ENCODE measurements at regions not wholly inside any gene's neighbourhood (a gene's known extent, or its start where the extent isn't known, plus 50 kb on each side); places are given as distances from the start of the nearest gene placed in this dataset.
A peak's percentile ranks its signal among the peaks of the same experiment; 100 is the strongest.

DNA sequence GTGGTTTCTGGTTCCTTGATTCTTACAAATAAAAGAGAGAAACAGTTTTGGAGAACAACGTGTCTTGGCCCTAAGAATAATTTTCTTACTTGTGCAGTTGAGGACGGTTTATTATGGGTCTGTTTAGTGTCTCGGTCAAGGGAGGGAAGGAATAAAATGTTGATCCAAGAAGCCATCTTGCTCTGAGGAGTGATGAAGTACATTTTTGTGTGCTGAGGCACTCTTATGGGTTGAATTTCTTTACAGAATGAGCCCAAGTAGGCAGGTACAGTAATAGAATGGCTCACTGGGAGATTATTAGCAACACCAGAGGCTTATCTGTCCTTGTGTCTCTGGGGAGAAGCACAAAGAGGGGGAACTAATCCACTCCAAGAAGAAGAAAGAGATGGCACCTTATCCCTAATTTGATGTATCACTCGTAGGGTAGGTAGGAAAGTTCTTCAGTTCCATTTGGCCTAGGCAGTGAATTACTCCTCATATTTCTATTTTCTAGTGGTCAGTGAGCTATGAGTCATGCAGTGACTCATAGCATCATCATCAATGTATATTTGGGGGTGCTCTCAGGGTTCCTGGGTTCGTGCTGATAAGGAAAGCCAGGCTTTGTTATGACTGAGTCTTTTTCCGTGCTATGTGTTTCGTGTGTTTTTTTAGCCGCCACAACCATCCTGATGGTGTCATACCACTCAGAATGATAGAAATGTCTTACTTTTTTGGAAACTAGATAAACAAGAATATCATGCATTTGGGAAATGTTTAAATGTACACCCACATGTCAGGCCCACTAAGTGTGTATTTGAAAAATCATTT lies 250.1 kb upstream of the CTAGE1 start:
- no peak for TF ChIP-seq POLR2A (IDR thresholded peaks at IDR 0.05; ENCODE audit: low read depth, low read length)
- no peak for TF ChIP-seq TAF1 (IDR thresholded peaks at IDR 0.05; ENCODE audit: low read depth, low read length)
- TF ChIP-seq POU2F2 (IDR thresholded peaks at IDR 0.05; ENCODE audit: low read depth, low read length), result no peak
- no peak for TF ChIP-seq SPI1 (IDR thresholded peaks at IDR 0.05; ENCODE audit: low read depth, low read length)
- no peak for TF ChIP-seq PAX5 (IDR thresholded peaks at IDR 0.05; ENCODE audit: insufficient read depth, low read length, severe bottlenecking)
- no peak for TF ChIP-seq POLR2AphosphoS5 (IDR thresholded peaks at IDR 0.05; ENCODE audit: low read depth, low read length)
- FAIRE-seq (no peak), DNase-seq (ENCODE audit: insufficient read length, low spot score) (no peak)

DNA sequence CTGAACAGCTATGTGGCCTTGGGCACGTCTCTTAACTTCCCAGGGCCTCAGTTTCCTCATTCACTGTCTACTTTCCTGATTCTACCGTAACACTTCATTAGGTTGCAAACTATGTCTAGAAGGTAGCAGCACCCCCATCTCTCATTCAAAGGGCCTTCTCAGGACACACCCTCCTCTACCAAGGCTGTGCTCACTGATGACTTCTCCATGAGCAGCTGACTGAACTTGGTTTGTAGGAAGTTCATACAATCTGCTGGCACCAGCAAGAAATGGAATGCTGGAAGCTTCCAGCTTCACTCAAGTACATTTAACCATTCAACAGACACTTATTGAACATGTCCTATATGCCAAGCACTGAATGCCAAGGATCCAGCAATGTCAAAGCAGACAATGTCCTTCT lies 250.8 kb upstream of the CTAGE1 start:
- TF ChIP-seq POLR2AphosphoS5 (IDR thresholded peaks at IDR 0.05; ENCODE audit: low read depth, low read length) (no peak), TAF1 (IDR thresholded peaks at IDR 0.05; ENCODE audit: low read depth, low read length) (no peak), SPI1 (IDR thresholded peaks at IDR 0.05; ENCODE audit: low read depth, low read length) (no peak), PAX5 (IDR thresholded peaks at IDR 0.05; ENCODE audit: insufficient read depth, low read length, severe bottlenecking) (no peak), POU2F2 (IDR thresholded peaks at IDR 0.05; ENCODE audit: low read depth, low read length) (no peak), POLR2A (IDR thresholded peaks at IDR 0.05; ENCODE audit: low read depth, low read length) (no peak)
- no peak for DNase-seq (ENCODE audit: insufficient read length, low spot score)

DNA sequence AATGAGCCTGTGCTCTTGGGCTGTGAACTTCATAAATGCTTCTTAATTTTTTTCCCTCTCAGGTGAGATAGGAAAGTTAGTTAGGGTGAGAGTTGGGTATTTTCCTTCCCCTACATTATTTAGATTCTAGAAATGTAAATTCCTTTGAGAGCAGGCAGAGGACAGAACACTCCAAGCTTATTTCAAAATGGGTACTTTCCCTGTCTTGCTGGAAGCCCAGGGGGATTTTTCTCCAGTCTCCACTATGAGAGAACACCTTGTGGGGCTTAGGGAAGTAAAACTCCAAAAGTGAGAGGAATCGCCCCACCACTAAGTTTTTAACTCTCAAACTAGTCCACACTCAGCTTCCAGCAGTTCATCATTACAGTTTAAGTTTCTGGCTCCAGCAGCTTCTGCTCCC lies 253.2 kb upstream of the CTAGE1 start:
- FAIRE-seq, result no peak
- no peak for TF ChIP-seq PAX5 (IDR thresholded peaks at IDR 0.05; ENCODE audit: insufficient read depth, low read length, severe bottlenecking)
- TF ChIP-seq POLR2A (IDR thresholded peaks at IDR 0.05; ENCODE audit: low read depth, low read length), result no peak
- TF ChIP-seq POLR2AphosphoS5 (IDR thresholded peaks at IDR 0.05; ENCODE audit: low read depth, low read length), result no peak
- no peak for TF ChIP-seq SPI1 (IDR thresholded peaks at IDR 0.05; ENCODE audit: low read depth, low read length)
- TF ChIP-seq TAF1 (IDR thresholded peaks at IDR 0.05; ENCODE audit: low read depth, low read length), result no peak
- no peak for TF ChIP-seq POU2F2 (IDR thresholded peaks at IDR 0.05; ENCODE audit: low read depth, low read length)
- DNase-seq (ENCODE audit: insufficient read length, low spot score), result no peak

More for the DNA sequence above, 250.8 kb upstream of the CTAGE1 start:
- no peak for FAIRE-seq

- FAIRE-seq, result no peak
- TF ChIP-seq POLR2A (IDR thresholded peaks at IDR 0.05; ENCODE audit: low read depth, low read length) (no peak), TAF1 (IDR thresholded peaks at IDR 0.05; ENCODE audit: low read depth, low read length) (no peak), SPI1 (IDR thresholded peaks at IDR 0.05; ENCODE audit: low read depth, low read length) (peak; percentile 69)
- no peak for DNase-seq (ENCODE audit: insufficient read length, low spot score)
Observed at GRCh38 chr18:22673182-22673862, 255.6 kb upstream of the CTAGE1 start.

DNA sequence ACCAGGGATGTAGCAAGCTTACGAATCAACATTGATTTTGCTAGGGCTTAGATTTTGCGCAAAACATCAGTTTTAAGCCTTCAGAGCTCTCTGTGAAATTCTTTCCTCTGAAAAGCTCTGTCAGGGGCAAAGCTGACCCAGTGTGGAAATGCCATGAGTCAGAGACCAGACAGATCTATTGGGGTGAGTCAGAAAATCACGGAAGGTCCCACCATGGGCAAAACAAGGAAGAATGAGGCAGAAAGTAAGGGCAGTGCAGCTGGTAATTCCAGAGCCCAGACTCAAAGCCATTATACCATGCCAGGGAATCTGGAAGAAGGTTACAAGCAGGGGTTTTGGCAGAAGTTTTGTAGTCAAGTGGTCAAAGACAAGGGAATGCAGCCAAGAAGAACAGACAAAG lies 256.6 kb upstream of the CTAGE1 start:
- FAIRE-seq, result no peak

DNA sequence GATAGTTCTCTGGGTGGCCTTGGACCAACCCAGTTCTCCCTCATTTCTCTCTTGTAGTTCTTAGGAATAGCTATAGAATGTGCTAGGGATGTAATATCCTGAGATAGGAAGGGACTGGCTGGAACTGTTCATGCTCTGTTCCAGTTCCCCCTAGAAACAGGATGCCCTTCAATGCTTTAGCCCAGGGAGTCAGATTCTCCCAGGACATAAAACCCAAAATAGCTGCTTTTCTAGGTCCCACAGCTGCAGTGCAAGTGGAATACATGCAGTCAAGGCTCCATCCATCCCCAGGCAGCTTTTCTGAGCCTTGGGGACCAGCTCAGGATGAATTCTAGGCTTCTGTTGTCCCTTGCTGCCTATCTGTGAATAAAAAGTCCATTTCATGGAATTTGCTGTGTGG lies 257.3 kb upstream of the CTAGE1 start:
- DNase-seq (ENCODE audit: insufficient read length, low spot score), result no peak
- FAIRE-seq, result no peak
- TF ChIP-seq POLR2A (IDR thresholded peaks at IDR 0.05; ENCODE audit: low read depth, low read length) (no peak), PAX5 (IDR thresholded peaks at IDR 0.05; ENCODE audit: insufficient read depth, low read length, severe bottlenecking) (no peak), POU2F2 (IDR thresholded peaks at IDR 0.05; ENCODE audit: low read depth, low read length) (no peak), SPI1 (IDR thresholded peaks at IDR 0.05; ENCODE audit: low read depth, low read length) (no peak), TAF1 (IDR thresholded peaks at IDR 0.05; ENCODE audit: low read depth, low read length) (no peak), POLR2AphosphoS5 (IDR thresholded peaks at IDR 0.05; ENCODE audit: low read depth, low read length) (no peak)

More for the DNA sequence above, 256.6 kb upstream of the CTAGE1 start:
- TF ChIP-seq PAX5 (IDR thresholded peaks at IDR 0.05; ENCODE audit: insufficient read depth, low read length, severe bottlenecking) (no peak), TAF1 (IDR thresholded peaks at IDR 0.05; ENCODE audit: low read depth, low read length) (no peak), POLR2AphosphoS5 (IDR thresholded peaks at IDR 0.05; ENCODE audit: low read depth, low read length) (no peak), POU2F2 (IDR thresholded peaks at IDR 0.05; ENCODE audit: low read depth, low read length) (no peak), SPI1 (IDR thresholded peaks at IDR 0.05; ENCODE audit: low read depth, low read length) (no peak), POLR2A (IDR thresholded peaks at IDR 0.05; ENCODE audit: low read depth, low read length) (no peak)
- DNase-seq (ENCODE audit: insufficient read length, low spot score), result no peak

DNA sequence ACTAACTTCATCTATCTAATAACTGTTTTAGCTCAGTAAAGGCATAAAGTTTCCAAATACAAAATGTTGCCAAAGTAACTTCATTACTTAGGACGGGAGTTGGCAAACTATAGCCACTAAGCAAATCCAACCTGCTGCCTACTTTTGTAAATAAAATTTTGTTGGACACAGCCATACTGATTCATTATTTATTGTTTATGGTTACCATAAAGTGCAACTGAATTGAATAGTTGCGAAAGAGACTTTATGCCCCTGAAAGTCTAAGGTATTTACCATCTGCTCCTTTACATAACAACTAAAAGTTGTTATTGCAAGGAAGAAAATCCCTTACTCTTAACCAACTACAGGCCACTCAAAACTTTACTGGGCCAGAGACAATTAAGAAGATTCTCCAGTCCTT lies 256.7 kb upstream of the RBBP8 start:
- DNase-seq (ENCODE audit: insufficient read length, low spot score), result no peak
- TF ChIP-seq PAX5 (IDR thresholded peaks at IDR 0.05; ENCODE audit: insufficient read depth, low read length, severe bottlenecking), result no peak
- no peak for TF ChIP-seq POU2F2 (IDR thresholded peaks at IDR 0.05; ENCODE audit: low read depth, low read length)
- no peak for TF ChIP-seq POLR2A (IDR thresholded peaks at IDR 0.05; ENCODE audit: low read depth, low read length)
- TF ChIP-seq TAF1 (IDR thresholded peaks at IDR 0.05; ENCODE audit: low read depth, low read length), result no peak
- no peak for TF ChIP-seq SPI1 (IDR thresholded peaks at IDR 0.05; ENCODE audit: low read depth, low read length)
- no peak for TF ChIP-seq POLR2AphosphoS5 (IDR thresholded peaks at IDR 0.05; ENCODE audit: low read depth, low read length)
- FAIRE-seq, result no peak

DNA sequence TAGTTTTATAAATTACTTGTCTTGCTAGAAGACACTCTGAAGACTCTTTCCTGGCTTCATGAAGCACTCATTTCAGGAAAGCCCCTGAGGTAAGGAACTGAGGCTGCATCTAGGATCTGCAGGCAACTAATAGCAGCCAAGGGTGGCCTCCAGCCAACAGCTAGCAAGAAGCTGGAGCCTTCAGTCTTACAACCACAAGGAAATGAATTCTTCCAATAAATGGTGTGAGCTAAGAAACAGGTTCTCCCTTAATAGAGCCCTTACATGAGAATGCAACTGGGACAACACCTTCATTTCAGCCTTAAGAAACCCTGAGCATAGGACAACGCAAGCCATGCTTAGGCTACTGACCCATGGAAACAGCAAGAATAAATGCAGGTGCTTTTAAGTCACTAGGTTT lies 254.6 kb upstream of the RBBP8 start:
- DNase-seq (ENCODE audit: insufficient read length, low spot score) (no peak), FAIRE-seq (no peak)
- TF ChIP-seq POLR2A (IDR thresholded peaks at IDR 0.05; ENCODE audit: low read depth, low read length), result no peak
- TF ChIP-seq TAF1 (IDR thresholded peaks at IDR 0.05; ENCODE audit: low read depth, low read length), result no peak
- TF ChIP-seq PAX5 (IDR thresholded peaks at IDR 0.05; ENCODE audit: insufficient read depth, low read length, severe bottlenecking), result no peak
- no peak for TF ChIP-seq POU2F2 (IDR thresholded peaks at IDR 0.05; ENCODE audit: low read depth, low read length)
- TF ChIP-seq POLR2AphosphoS5 (IDR thresholded peaks at IDR 0.05; ENCODE audit: low read depth, low read length), result no peak
- TF ChIP-seq SPI1 (IDR thresholded peaks at IDR 0.05; ENCODE audit: low read depth, low read length), result no peak

DNA sequence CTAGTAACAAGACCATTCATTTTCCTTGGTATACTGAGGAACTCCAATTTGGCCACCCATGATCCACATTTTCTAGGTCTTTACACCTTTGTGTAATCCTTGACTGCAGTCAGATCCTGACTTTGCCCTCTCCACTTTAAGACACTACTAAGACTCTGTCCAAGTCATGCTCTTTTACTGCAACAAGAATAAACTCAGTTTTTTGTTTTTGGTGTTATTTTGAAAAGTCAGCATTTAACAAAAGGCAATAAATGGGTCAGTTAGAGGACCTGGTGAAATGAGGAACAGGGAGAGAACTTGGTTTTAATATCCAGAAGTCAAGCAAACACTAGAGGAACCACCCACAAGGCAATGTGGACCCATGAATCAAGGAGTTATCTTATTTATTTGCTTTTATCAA lies 252.2 kb upstream of the RBBP8 start:
- no peak for DNase-seq (ENCODE audit: insufficient read length, low spot score)
- no peak for FAIRE-seq
- TF ChIP-seq TAF1 (IDR thresholded peaks at IDR 0.05; ENCODE audit: low read depth, low read length) (no peak), POLR2AphosphoS5 (IDR thresholded peaks at IDR 0.05; ENCODE audit: low read depth, low read length) (no peak), PAX5 (IDR thresholded peaks at IDR 0.05; ENCODE audit: insufficient read depth, low read length, severe bottlenecking) (no peak), POLR2A (IDR thresholded peaks at IDR 0.05; ENCODE audit: low read depth, low read length) (no peak), SPI1 (IDR thresholded peaks at IDR 0.05; ENCODE audit: low read depth, low read length) (no peak), POU2F2 (IDR thresholded peaks at IDR 0.05; ENCODE audit: low read depth, low read length) (no peak)
